Astrocyte (in vitro differentiated cells and primary cell): ENCODE measurements at regions not wholly inside any gene's neighbourhood (a gene's known extent, or its start where the extent isn't known, plus 50 kb on each side); places are given as distances from the start of the nearest gene placed in this dataset.

Experiments
- CTCF ChIP-seq: IDR thresholded peaks from 2 replicates; pipeline ENCODE4 v1.5.1; 2011; ENCODE audit warnings: low read depth, mild to moderate bottlenecking, inconsistent platforms, low read length, moderate library complexity; ENCODE audit not compliant: insufficient read depth
- EZH2 ChIP-seq: IDR thresholded peaks from 2 replicates; pipeline ENCODE4 v1.6.1; 2012; ENCODE audit warnings: mild to moderate bottlenecking, low read length, inconsistent platforms; ENCODE audit not compliant: insufficient read depth

DNA sequence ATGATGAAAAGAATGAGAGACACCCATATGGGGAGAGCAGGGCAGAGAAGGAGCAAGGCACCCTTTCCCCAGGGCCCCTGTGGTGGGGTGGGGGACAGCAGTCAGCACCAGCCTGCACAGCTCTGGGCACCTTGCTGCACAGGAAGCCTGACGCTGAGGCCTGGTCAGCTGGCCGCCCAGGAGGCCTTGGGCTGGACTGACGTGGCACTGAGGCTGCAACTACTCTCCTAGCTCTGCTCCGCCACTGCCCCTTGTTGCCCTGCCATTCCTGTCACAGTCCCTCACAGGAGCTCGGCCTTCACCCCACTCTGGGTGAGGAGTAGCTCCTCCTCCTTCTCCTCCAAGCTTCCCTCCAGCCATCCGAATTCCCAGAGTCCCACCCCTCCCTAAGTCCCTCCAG lies 99.7 kb downstream of the CPN2 start:
- no peak for TF ChIP-seq EZH2
- TF ChIP-seq CTCF: no peak
